Activated CD4-positive, alpha-beta T cell treated with anti-CD3 and anti-CD28 coated beads, Interleukin-2, amount 50 U/mL, for 1 hour (primary cell): ENCODE measurements at regions not wholly inside any gene's neighbourhood (a gene's known extent, or its start where the extent isn't known, plus 50 kb on each side); places are given as distances from the start of the nearest gene placed in this dataset.
"Not testable (repeated sequence)": the region's sequence is repeated elsewhere in the genome, so short reads cannot be mapped to it uniquely, and the experiment has no call there.

Experiments
- DNase-seq: peaks from one replicate; pipeline ENCODE4 v3.0.0-alpha.2; 2020

DNA sequence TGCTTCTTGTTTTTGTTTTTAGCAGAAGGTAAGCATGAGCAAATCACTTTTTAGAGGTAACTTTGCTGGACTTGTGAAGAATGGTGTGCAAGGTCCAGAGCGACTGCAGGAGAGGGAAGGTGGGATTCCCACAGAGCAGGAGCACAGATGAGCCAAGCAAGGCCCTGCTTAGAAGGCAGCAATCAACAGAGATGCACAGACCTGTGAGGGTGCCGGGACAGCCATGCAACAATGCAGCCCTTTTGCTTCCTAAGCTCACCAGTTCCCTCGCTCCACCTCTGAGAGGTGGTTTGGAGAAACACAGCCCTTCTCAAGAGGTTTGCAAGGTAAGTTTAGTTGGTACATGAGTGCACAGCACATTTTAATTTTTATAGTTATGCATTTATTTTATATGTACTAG, 85.1 kb upstream of the FBXO28 start:
- not testable (repeated sequence) for DNase-seq

DNA sequence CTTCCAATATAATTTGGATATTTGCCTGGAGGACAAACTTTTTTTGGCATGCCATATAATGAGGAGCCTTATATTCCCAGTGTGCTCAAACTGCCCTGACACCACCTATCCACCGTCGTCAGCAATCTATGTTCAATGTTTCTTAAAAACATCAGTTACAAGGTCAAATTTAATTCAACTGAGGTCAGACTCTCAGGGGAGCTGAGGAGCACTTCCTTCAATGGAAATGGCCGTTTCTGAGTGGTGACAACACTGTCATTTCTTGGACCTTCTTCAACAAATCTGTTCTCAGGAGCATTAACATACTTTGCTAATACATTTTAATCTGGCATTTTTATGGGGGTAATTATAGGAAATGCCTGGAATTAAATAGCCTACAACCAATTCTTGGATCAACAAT, 90.8 kb upstream of the FBXO28 start:
- DNase-seq = not testable (repeated sequence)

GRCh38 chr1:224022249-224022970, 91.5 kb upstream of the FBXO28 start:
- not testable (repeated sequence) for DNase-seq

DNA sequence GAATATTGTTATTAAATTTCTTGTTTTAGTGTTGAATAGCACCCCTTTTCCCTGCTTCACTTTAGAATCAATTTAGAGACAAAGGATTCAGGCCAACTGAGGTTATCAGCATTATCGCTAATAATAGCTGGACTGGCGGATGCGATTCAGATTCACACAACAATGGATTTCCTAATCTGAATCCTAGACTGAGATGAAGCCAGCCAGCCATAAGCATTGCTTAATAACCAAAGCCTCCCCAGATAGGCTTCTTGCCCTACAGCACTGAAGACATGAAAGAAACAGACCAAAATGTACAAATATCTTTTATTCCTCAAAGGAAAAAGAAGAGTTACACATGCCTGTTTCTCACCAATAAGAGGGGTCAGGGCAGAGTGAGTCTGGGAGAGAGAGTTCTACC, 94.0 kb upstream of the FBXO28 start:
- not testable (repeated sequence) for DNase-seq

GRCh38 chr1:224015782-224016181, 98.1 kb upstream of the FBXO28 start:
- not testable (repeated sequence) for DNase-seq

GRCh38 chr1:224014330-224014649, 99.6 kb upstream of the FBXO28 start:
- no peak for DNase-seq

GRCh38 chr1:224013626-224014329, 100.1 kb upstream of the FBXO28 start:
- not testable (repeated sequence) for DNase-seq

DNA sequence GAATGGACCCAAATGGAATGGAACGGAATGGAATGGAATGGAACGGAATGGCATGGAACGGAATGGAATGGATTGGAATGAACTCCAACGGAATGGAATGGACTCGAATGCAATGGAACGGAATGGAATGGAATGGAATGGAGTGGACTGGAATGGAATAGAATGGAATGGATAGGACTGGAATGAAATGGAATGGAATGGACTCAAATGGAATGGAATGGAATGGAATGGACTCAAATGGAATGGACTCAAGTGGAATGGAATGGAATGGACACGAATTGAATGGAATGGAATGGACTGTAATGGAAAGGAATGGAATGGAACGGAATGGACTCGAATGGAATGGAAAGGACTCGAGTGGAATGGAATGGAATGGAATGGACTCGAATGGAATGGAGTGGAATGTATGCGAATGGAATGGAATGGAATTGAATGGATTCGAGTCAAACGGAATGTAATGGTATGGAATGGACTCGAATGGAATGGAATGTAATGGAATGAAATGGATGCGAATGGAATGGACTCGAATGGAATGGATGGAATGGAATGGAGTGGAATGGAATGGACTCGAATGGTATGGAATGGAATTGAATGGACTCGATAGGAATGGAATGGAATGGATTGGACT, 101.0 kb upstream of the FBXO28 start:
- DNase-seq = not testable (repeated sequence)

DNA sequence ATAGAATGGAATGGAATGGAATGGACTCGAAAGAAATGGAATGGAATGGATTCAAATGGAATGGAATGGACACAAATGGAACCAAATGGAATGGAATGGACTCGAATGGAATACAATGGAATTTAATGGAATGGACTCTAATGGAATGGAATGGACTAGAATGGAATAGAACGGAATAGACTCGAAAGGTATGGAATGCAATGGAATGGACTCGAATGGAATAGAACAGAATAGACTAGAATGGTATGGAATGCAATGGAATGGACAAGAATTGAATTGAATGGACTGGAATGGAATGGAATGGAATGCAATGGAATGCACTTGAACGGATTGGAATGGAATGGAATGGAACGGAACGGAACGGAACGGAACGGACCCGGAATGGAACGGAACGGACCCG, 101.7 kb upstream of the FBXO28 start:
- not testable (repeated sequence) for DNase-seq

DNA sequence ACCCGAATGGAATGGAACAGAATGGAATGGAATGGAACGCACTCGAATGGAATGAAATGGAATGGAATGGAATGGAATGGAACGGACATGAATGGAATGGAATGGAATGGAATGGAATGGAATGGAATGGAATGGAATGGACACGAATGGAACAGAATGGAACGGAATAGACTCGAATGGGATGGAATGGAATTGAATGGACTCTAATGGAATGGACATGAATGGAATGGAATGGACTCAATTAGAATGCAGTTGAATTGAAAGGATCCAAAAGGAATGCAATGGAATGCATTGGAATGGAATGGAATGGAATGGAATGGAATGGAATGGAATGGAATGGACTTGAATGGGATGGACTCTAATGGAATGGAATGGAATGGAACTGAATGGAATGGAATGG, 102.2 kb upstream of the FBXO28 start:
- not testable (repeated sequence) for DNase-seq

DNA sequence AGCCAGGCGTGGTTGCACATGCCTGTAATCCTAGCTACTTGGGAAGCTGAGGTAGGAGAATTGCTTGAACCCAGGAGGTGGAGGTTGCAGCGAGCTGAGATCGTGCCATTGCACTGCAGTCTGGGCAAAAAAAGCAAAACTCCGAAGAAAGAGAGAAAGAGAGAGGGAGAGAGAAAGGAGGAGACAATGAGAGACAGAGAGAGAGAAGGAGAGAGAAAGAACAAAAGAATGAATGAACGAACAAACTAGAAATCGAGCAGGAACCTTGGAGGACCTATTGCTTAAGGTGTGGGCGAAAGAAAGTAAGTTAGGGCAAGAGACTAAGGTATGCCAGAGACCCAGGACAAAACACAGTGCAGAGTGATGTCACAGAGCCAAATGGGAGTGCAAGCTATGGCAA, 102.8 kb upstream of the FBXO28 start:
- not testable (repeated sequence) for DNase-seq

DNA sequence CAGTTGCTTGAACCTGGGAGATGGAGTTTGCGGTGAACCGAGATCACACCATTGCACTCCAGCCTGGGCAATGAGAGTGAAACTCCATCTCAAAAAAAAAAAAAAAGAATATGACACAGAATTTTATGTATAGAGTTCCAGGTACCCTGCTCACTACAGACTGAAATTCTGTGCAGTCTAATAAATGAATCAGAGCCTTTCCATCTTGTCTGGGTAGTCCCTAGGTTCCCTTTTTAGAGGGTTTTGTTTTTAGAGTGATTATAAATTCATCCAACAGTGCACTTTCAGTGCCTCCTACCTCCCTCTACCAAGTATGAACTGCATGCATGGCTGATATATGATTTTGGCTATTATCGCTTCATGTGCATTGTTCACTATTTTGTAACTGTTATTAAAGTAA, 107.9 kb upstream of the FBXO28 start:
- DNase-seq = not testable (repeated sequence)

- DNase-seq = peak; percentile 58
Measured at GRCh38 chr1:224004552-224005315, 109.2 kb upstream of the FBXO28 start.

DNA sequence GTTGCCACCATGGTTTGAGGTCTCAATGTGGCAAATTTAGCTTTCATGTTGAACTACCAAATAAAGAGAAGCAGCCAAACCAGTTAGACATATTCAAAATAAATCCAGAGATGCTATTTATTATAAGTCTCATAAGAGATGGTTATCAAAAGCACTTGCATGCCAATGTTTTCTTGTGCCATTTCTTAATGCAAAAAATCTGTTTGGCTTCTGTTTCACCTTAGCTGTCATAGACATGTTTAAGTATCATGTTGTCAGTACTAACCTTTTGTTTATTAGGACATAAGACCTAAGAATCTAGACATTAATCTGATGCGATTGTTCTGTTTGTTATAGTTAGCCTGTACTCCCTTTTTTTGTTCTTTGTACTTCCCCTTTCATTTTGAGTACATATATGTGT, 110.0 kb upstream of the FBXO28 start:
- not testable (repeated sequence) for DNase-seq

- not testable (repeated sequence) for DNase-seq
Measured at GRCh38 chr1:224001757-224002156, 112.2 kb upstream of the FBXO28 start.

DNA sequence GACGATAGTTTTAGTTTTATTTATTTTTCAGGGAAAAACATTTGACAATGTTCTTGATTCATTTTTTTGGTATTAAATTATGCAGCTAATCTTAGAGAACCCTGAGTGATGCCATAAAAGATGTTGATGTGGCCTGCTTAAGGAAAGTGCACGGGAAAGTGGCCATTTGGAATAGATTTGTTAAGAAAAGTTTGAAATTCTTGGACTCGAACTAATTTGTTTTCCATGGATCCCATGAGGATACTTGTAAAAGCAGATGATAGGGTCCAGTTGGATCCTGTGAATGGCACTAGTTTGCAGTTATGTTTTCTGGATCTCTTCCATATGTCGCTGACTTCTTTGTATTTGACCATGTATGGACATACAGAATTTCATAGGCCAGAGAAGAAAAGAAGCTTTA, 114.2 kb upstream of the FBXO28 start:
- not testable (repeated sequence) for DNase-seq

GRCh38 chr1:223998676-223999455, 115.0 kb upstream of the FBXO28 start:
- not testable (repeated sequence) for DNase-seq

- not testable (repeated sequence) for DNase-seq
Measured at GRCh38 chr1:223996376-223996775, 117.5 kb upstream of the FBXO28 start.

GRCh38 chr1:223992456-223993246, 121.3 kb upstream of the FBXO28 start:
- DNase-seq = peak; percentile 100

DNA sequence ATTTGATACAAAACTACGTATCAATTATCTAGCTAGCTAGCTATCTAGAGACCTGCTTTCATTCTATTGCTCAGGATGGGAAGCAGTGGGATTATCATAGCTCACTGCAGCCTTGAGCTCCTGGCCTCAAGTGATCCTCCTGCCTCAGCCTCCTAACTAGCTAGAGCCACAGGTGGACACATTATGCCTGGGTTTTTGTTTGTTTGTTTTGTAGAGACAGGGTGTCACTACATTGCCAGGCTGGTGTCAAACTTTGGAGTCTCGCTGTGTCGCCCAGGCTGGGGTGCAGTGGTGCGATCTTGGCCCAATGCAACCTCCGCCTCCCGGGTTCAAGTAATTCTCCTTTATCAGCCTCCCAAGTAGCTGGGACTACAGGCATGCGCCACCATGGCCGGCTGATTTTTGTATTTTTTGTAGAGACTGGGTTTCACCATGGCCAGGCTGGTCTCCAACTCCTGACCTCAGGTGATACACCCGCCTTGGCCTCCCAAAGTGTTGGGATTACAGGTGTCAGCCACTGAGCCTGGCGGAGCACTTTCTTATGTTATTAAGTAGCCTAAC, 122.5 kb upstream of the FBXO28 start:
- not testable (repeated sequence) for DNase-seq

DNA sequence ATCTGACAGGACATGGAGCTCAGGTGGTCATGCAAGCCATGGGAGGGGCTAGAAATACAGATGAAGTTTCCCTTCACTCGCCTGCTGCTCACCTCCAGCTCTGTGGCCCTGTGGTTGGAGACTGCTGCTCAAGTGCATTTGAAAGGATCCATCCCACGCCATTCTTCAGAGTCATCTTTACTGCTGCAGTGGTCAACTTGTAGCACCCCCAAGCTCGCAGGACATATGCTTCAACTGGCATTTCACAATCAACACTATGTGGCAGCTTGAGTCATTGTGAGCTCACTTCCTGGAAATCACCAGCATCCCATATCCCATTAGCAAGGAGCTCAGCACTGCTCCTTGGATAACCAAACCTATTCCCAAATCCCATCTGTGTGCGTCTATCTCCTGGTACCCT, 116.2 kb upstream of the TP53BP2 start:
- DNase-seq = not testable (repeated sequence)
